GM12874 (cell line): ENCODE measurements at regions not wholly inside any gene's neighbourhood (a gene's known extent, or its start where the extent isn't known, plus 50 kb on each side); places are given as distances from the start of the nearest gene placed in this dataset.

Experiments
- TF ChIP-seq, protein P1 (sequence below): IDR thresholded peaks from 2 replicates; pipeline ENCODE4 v1.5.1; 2011; ENCODE audit warnings: low read depth, mild to moderate bottlenecking, control low read depth, low read length, moderate library complexity; ENCODE audit not compliant: insufficient read depth

DNA sequence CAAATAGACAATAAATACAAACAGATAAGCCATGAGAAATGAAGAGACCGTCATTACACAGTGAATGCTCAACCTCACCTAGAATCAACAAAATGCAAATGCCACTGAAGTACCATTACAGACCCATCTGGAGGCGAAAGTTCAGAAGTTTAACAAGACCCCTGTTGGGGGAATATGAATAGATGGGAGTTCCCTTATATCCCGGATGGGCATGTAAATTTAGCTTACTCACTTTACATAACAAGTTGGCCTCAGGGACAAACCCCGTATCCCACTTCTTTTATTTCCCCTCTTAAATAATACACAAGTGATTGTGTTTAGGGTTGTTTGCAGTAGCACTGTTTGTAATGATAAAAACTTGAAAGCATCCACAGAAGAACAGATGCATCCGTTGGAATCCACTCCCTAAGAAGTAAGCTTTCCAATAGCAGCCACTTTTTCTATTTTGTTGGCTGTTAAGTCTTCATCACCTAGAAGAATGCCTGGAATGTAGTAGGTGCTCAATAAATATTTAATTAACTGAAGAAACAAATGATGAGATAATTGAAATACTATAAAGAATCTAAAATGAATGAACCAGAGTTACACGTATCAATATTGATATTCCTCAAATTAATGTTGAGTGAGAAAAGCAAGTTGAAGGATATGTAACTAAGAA is 1076.3 kb upstream of the TENM3 start:
- TF ChIP-seq, protein P1, sequence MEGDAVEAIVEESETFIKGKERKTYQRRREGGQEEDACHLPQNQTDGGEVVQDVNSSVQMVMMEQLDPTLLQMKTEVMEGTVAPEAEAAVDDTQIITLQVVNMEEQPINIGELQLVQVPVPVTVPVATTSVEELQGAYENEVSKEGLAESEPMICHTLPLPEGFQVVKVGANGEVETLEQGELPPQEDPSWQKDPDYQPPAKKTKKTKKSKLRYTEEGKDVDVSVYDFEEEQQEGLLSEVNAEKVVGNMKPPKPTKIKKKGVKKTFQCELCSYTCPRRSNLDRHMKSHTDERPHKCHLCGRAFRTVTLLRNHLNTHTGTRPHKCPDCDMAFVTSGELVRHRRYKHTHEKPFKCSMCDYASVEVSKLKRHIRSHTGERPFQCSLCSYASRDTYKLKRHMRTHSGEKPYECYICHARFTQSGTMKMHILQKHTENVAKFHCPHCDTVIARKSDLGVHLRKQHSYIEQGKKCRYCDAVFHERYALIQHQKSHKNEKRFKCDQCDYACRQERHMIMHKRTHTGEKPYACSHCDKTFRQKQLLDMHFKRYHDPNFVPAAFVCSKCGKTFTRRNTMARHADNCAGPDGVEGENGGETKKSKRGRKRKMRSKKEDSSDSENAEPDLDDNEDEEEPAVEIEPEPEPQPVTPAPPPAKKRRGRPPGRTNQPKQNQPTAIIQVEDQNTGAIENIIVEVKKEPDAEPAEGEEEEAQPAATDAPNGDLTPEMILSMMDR = no peak

DNA sequence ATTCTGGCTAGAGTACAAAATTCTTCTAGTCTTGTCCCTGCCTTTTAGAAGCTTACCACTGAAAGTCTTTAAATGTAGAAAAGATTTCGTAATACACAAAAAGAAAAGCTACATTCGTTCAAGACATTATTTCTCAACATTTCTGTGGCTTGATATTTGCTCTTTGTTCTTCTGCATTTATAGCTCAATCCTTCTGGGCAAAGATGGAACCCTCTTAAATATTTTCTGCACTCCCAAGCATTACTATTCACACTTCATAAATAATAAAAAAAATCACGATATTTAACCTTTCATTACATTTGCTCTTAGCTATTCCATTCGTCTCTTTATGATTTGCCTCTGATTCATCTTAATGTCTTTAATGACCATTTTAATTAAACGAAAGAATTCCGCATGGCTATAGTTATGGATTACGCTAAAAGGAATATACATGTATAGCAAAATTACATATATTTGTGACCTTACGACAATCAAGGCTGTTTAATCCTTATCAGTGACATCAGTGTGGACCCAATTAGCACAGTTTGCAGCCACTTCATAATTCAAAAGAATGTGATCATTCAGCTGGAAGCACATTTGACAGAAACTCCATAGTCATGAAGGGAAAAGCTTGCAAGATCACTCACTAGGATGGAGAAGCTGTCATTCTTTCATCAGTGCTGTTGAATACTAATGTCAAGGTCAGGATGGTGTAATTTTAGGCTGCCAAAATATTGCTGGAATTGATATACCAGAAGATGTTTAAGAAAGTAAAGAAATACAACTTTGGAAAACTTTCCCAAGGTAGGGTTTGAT is 1075.0 kb upstream of the TENM3 start:
- TF ChIP-seq, protein P1 = no peak

DNA sequence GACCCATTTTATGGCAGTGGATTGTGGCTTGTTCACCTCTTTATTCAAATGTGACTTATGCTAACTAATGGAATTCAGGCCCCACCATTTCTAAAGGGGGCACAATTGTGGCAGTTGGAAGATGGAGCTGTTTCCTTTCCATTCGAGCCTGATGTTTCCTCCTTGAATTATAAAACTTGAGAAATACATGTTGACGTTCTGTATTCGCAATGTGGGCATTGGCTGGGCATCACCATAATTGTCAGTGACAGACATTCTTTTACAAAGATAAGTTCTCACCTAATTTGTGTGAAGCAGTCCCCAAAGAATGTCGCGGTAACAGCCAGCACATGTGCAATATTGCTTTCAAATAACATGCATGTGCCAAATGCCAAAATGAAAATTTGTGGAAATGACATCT is 1070.2 kb upstream of the TENM3 start:
- TF ChIP-seq, protein P1 = no peak

DNA sequence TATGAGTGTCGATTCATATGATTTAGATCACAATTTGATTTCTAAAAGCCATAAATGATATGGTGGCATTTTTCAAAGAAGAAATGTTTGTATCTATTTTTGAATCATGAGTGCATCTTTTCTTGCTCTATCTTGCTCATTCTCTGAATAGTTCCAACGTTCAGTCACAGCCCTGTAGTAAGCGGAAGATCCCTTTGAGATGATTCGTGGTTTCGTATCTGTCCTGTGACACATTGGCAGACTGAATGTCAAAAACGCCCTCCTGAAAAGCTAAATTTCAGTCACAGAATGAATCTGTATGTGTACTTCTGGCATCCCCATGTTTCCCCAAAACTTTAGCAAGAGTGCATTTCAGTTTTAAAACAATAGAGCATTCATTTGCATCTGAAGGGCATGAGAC is 1066.9 kb upstream of the TENM3 start:
- TF ChIP-seq, protein P1 = no peak

DNA sequence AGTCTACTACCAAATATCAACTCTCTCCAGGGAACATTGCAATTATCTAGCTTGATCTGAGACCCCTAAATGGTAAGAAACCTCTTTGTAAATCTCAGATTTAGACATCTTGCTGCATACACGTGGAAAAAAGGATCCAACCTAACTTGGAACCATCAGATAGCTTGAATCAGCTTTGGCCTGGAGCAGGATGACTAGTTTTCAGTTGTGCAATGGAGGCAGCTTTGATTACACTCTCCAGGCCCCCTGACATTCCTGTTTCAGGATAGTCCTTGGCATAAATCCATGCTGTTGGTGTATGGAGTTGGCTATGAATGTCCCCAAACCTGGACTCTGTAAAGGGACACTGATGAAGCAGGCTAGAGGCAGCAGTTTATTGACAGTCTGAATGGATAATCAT is 1061.9 kb upstream of the TENM3 start:
- TF ChIP-seq, protein P1 = no peak

DNA sequence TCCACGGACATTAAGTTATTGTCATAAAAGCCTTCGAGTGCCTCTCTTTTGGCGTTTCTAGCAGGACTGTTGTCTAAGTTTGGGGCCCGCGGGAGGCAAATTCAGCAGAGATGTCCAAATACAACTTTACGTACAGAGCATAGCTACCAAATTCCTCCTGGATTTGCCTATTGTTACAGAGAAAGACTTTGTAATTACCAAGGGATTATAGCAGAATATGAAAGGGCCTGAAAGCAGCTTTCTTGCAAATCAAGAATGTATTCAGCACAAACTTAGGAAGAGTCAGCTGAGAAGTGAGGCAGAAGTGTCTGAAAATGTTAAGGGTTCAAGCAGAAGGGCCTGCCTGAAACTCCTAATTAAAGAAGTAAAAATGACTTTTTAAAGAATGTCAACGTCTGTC is 1053.5 kb upstream of the TENM3 start:
- TF ChIP-seq, protein P1 = no peak

DNA sequence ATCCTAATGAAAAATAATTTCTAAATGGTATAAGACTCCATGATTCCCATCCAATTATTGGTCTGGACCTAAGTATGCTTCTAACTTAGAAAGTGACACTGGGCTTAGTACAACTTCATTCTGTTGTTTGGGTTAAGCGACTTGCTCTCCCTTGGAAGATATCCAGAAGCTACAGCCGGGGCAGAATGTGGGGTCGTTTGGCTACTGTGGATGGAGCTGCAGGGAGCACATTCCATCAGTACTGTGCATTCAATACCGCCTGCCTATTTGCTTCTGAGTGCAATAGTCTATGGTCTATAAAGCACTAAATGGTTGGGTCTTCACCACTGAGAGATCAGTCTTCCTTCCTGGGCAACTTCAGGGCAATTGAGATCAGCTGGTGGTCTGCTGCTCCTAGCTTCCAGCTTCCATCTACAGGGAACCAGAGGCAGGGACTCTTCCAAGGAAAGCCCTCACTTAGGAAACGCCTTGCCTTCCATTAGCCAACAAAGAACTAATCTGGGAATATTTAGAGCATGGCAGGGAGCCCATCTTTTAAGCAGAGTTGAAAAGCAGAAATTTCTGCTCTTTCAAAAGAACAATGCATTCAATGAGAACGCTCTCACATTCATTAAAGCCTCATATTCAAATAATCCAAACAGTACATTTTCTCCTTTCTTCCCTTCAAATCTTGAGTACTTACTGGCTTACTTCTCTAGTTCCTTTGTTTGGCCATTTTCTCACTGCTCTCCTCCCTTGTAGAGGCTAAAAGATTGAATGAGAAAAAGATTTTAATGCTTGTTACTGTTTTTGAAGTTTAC is 1049.9 kb upstream of the TENM3 start:
- TF ChIP-seq, protein P1 = no peak
